ENCODE measurements at regions not wholly inside any gene's neighbourhood (a gene's known extent, or its start where the extent isn't known, plus 50 kb on each side); places are given as distances from the start of the nearest gene placed in this dataset.

- DNase-seq (ENCODE audit: low read depth), result no peak
Observed at GRCh38 chr2:180143633-180144337, 136.7 kb upstream of the CWC22 start.

GRCh38 chr2:180141600-180141999 lies 134.5 kb upstream of the CWC22 start:
- DNase-seq (ENCODE audit: low read depth), result no peak

GRCh38 chr2:180133736-180134135 lies 126.6 kb upstream of the CWC22 start:
- no peak for DNase-seq (ENCODE audit: low read depth)

GRCh38 chr2:180130403-180130802 lies 123.3 kb upstream of the CWC22 start:
- DNase-seq (ENCODE audit: low read depth), result no peak

GRCh38 chr2:180128861-180129260 lies 121.8 kb upstream of the CWC22 start:
- DNase-seq (ENCODE audit: low read depth), result no peak

- DNase-seq (ENCODE audit: low read depth), result peak; percentile 96
Observed at GRCh38 chr2:180125245-180125962, 118.3 kb upstream of the CWC22 start.

- DNase-seq (ENCODE audit: low read depth), result peak; percentile 56
Observed at GRCh38 chr2:180124273-180125139, 117.4 kb upstream of the CWC22 start.

DNA sequence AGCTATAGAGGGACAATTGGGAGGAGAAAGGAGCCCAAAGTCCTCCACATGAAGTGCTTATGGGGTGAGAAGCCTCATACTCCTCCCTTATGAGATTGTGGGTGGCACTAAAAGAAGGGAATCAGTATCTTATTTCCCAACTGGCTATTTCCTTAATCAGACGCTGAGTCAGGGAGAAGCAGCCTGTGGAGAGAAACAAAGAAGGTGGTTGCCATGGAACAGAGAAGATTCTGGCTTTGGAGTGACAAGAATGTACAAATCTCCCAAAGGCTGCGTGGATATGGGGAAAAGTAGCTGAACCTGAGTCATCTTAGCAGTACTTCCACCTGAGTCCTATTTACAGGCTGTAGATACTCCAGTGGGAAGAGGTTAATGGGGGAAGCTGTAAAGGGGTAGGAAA lies 115.8 kb upstream of the CWC22 start:
- peak; percentile 84 for DNase-seq (ENCODE audit: low read depth)

DNA sequence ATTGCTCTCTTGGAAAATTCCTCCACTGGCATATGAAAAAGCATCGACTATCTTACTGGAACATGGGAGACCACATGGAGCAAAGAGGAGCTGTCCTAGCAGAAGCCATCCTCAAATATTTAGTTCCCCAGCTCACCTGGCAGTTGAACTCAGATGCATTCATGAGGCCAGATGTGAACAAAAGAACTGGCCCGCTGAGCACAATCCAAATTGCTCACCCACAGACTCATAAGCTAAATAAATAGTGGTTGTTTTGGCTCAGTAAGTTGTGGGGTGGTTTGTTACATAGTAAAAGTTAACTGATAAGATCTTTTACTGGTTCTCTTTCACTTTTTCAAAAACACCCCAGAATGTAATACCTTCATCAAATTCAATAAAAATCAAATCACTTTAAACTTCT lies 108.6 kb upstream of the CWC22 start:
- DNase-seq (ENCODE audit: low read depth), result no peak

DNA sequence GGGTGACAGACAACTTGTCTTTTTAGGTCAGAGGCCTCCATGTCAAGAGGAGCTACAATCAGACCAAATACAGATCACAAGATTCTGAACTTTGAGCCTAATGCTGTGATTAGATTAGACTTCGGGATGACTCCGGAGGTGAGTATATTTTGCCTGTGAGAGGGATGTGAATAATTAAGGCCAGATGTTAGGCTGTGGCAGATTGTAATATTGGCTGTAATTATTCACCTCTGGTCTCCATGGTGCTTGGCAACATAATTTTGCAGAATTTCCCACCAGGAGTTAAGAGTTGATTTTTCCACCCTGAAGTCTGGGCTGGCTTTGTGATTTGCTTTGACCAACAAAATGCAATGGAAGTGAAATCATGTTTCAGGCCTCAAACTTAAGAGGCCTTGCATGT lies 108.2 kb upstream of the CWC22 start:
- DNase-seq (ENCODE audit: low read depth), result no peak

DNA sequence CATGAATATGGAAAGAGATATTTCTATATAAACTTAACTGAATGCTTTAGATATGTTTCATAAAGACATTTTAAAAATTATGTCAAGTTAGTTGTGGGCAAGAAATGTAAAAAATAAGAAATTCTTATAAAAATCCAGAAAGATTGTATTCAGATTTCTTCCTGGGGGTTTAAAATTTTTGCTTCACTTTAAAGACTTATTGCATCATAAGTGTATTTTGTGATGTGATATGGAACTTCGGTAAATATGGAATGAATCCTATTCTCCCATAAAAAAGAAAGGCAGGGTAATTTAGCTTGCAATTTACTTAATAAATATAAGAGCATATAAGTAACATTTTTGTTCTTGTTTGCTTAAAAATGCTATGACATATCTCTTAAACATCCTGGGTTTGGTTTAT lies 104.8 kb upstream of the CWC22 start:
- DNase-seq (ENCODE audit: low read depth), result no peak

- no peak for DNase-seq (ENCODE audit: low read depth)
Observed at GRCh38 chr2:180110469-180110868, 103.4 kb upstream of the CWC22 start.

GRCh38 chr2:180101846-180102245 lies 94.7 kb upstream of the CWC22 start:
- DNase-seq (ENCODE audit: low read depth), result no peak

DNA sequence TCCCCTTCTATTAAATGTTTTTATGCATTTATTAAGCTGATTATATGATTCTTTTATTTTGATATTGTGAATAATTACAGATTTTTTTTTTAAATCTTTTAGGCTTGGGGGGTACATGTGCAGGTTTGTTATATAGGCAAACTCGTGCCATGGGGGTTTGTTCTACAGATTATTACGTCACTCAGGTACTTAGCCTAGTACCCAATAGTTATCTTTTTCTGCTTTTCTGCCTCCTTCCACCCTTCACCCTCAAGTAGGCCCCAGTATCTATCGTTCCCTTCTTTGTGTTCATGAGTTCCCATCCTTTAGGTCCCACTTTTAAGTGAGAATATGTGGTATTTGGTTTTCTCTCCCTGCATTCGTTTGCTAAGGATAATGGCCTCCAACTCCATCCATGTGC lies 92.2 kb upstream of the CWC22 start:
- DNase-seq (ENCODE audit: low read depth), result no peak

DNA sequence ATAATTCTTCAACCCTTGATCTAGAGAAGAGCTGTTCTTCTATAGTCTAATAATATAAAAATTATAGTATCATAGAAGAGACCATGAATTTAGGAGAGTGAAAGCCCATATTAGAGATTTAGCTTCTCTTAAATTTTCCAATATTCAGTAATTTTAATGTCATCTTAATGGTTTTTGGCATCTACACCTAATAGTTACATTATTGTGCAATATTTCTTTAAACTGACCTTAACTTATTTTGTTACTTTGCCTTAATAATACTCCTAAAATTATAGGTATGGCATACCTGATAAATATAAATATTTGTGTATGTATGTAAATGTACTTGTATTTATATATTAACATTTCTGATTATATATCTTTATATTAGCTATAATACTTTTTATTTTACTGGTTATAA lies 78.0 kb upstream of the CWC22 start:
- DNase-seq (ENCODE audit: low read depth), result no peak

DNA sequence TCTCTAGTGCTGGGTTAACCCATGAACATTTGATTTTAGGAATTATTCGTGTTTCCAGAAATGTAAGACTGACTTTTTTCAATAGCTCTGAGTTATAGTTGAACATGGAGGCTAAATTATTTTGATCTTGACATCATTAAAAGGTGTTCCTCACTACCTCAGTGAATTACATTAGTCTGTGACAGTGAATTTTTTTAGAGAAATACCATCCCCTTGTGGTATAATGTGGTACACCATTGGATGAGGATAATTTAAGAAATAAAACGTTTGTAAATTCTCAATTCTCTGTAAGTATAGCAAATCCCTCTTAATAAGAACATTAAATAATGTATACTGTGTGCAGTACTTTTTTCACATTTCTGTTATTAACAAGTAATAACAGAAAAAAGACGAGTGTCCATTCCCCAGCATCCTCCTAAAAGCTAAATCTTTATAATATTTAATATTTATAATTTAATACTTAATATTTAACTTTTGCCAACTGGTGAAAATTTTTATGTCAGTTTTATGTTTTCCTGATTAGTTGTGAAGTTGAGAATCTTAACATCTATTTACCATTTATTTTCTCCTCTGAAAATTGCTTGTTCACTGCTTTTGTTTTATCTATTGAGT lies 70.3 kb upstream of the CWC22 start:
- peak; percentile 21 for DNase-seq (ENCODE audit: low read depth)

DNA sequence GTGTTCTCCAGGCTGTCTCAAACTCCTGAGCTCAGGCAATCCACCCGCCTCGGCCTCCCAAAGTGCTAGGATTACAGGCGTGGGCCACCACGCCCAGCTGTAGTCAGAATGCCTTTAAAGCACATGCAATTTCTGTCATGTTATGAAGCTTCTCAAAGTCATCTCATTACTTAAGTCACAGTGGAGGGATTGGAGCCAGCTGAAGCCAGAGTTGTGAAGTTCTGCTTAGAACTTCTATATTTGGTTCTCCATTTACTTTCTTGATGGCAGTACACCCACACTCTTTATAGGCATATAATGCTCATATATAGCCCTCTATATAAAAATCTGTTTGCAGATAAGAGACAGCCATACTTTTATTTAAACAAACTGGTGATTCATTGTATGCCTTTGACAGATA lies 68.8 kb upstream of the CWC22 start:
- no peak for DNase-seq (ENCODE audit: low read depth)

DNA sequence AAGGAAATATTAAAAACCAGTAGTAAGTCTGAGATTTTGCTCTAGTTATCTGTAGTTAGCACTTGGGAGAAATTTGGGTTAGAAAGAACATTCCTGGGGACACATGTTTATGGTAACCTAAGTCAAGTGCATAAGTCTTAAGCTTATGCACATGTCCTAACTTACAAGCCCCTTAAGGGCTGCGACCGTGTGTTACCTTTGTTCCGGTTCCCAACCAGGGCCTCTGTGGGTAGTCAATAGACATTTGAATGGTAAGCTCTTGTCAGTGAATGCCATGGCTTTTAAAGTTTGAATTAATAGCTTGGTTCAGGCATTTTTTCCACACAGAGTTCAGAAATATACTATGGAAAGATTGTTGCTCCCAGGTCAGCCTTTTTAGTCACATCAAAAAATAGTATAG lies 64.7 kb upstream of the CWC22 start:
- no peak for DNase-seq (ENCODE audit: low read depth)

DNA sequence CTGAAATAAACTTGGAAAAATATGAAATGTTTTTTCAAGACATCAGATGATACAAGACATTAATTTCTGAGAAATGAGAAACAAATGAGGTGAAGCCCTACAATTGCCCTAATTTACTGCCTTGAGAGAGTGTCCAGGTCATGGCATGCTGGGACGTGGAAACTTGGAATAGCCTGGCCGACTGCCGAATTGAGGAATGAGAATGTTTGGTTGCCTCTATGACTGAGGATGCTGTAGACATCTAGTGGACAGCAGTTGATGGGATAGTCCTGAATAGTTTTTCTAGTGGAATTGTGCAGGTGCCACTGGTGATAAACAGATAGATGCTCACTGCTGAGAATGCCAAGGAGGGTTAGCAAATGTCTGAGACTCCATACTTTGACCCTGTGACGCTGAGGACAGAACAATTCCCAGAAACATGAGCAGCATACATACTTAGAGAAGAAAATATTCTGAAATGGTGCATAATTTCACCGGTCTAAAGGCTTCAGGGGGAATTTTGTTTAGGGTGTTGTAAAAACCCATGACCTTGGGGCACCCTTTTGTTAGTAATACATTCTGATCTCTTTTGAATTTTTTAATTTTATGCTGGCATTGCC lies 56.5 kb upstream of the CWC22 start:
- DNase-seq (ENCODE audit: low read depth), result no peak

- DNase-seq (ENCODE audit: low read depth), result no peak
Observed at GRCh38 chr2:180062178-180062577, 55.1 kb upstream of the CWC22 start.

DNA sequence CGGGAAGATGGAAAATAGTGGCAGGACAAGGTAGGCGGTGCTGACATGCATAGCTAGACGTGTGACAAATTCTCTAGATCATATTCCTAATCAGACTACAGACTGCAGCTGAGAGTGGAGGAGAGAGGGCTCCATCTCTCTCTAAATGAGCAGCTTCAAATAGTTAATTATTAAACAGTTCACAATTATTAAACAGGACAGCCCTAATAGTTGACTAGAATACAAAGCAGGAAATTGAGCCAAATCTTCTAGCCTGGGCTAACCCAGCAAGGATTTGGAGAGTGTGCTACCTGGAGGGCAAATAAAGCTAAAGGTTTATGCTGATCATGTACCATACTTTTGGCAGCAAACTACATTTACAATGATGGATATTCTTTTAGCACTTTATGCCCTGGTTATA lies 54.4 kb upstream of the CWC22 start:
- DNase-seq (ENCODE audit: low read depth), result no peak

- DNase-seq (ENCODE audit: low read depth), result no peak
Observed at GRCh38 chr2:180061085-180061484, 54.0 kb upstream of the CWC22 start.
